Stimulated activated CD8-positive, alpha-beta memory T cell treated with anti-CD3 and anti-CD28 coated beads, Interleukin-4, amount 100 ng/mL, for 48 hours (primary cell): ENCODE measurements at regions not wholly inside any gene's neighbourhood (a gene's known extent, or its start where the extent isn't known, plus 50 kb on each side); places are given as distances from the start of the nearest gene placed in this dataset.

Source experiments
- DNase-seq: peaks from one replicate; pipeline ENCODE4 v3.0.0-alpha.2; 2020

- no peak for DNase-seq
Observed at GRCh38 chr12:124456133-124456651, 111.2 kb downstream of the NCOR2 start.

GRCh38 chr12:124455336-124455735 lies 112.1 kb downstream of the NCOR2 start:
- DNase-seq = no peak

GRCh38 chr12:124454735-124455134 lies 112.7 kb downstream of the NCOR2 start:
- no peak for DNase-seq

DNA sequence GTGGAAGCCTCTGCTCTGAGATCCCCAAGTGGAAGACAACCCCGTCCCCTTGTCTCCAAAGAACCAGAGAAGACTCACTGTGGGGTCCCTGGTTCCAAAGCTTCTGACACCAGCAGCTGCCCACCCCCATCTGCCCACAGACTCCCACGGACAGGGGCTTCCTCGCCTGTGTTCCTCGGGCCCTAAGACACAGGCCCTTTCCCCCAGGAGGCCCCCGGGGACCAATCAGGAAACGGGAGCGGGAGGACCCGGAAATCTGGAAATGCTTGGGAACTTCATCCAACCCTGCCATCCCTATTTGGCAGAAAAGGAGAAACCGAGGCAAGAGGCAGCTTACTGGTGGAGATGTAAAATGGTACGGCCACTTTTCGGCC lies 113.1 kb downstream of the NCOR2 start:
- DNase-seq = no peak

- peak; percentile 81 for DNase-seq
Observed at GRCh38 chr12:124453419-124454351, 113.7 kb downstream of the NCOR2 start.

GRCh38 chr12:124452576-124453331 lies 114.7 kb downstream of the NCOR2 start:
- no peak for DNase-seq

GRCh38 chr12:124451637-124452243 lies 115.7 kb downstream of the NCOR2 start:
- no peak for DNase-seq

DNA sequence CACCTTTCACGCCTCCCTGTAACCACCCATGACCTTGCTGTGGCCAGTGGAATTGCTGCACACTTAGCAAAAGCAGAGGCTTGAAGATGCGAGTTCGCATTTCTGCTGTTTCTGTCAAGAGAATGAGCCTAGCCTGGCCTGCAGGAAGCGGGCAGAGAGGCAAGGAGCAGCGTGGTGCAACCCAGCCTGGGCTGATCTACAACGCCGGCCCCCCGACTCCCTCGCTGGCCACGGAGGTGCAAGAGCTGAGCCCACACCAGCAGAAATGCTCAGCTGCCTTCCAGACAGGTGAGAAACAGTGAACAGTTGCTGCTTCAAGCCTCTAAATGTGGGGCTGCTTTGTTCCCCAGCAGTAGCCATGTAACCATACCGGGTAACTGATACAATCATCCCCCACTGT lies 116.4 kb downstream of the NCOR2 start:
- DNase-seq = no peak

GRCh38 chr12:124450376-124450750 lies 117.0 kb downstream of the NCOR2 start:
- no peak for DNase-seq

- DNase-seq = no peak
Observed at GRCh38 chr12:124449623-124450375, 117.6 kb downstream of the NCOR2 start.

GRCh38 chr12:124448955-124449622 lies 118.3 kb downstream of the NCOR2 start:
- no peak for DNase-seq

- DNase-seq = no peak
Observed at GRCh38 chr12:124448241-124448954, 119.0 kb downstream of the NCOR2 start.

- no peak for DNase-seq
Observed at GRCh38 chr12:124446364-124446763, 121.0 kb downstream of the NCOR2 start.

DNA sequence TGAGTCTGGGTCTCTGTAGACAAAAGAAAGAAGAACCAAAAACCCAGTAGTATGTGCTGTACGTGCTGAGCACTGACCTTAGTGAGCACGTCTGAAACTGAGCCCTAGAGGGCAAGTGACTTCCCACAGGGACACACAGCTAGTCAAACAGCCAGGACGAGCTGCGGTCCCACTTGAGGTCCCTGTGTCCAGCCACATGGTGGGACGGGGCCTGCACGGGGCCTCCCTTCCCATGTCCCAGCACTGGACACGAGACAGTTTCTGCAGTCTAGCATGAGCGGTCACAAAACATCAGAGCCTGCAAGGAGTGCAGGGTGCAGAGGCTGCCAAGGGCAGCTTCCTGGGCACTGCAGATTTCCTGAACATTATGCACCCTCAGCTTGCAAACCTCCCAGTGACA lies 121.6 kb downstream of the NCOR2 start:
- DNase-seq = no peak

DNA sequence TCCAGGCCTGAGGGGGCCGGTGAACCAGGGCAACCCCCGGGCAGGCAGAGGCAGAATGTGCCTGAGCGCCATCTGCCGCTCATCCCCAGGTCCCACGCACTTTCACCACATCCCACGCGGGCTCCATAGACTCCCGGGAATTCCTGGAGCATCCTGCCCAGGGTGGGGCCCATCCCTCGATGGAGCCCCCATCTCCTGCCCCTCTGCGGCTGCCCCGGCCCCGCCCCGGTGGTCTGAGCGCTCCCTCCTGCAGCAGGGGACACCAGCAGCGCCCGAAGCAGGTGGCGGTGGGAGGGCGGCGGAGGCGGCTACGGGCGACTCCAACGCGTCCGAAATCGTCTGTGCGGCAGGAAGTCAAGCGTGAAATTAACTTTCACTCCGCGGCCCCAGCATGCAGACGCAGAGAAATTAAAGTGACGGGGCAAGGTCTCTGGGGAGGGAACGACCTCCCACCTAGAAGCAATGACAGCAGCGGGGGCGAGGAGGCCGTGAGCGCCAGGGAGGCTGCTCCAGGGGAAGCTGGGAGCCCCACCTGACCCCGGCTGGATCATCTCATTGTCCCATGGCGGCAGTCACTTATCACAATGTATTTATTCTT lies 122.2 kb downstream of the NCOR2 start:
- DNase-seq = no peak

- DNase-seq = no peak
Observed at GRCh38 chr12:124443931-124444712, 123.3 kb downstream of the NCOR2 start.

DNA sequence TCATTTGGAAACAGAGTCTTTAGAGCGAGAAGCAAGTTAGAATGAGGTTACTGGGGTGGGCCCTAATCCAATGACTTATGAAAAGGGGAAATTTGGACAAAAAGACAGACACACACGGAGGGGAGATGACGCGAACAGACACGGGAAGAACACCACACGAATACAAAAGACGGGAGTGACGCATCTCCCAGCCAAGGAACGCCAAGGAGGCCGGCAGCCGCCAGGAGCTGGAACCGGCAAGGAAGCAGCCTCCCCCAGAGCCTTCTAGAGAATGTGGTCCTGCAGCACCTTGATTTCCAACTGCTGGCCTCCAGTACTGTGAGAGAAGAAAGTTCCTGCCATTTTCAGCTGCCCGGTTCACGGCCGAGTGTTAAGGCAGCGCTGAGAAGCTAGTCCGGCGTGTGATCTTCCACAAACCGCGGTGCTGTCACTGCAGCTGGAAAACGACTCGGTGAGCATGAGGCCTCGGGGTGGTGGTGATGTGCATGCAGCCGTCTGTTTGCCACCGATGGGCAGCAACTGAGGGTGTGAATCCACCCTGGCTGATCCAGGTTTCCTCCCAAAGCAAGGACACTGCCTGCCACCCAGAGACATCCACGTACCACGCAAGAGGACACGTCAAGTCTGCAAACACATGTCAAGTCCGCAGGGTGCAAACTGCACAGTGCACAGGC lies 124.5 kb downstream of the NCOR2 start:
- DNase-seq = no peak

GRCh38 chr12:124442281-124442680 lies 125.1 kb downstream of the NCOR2 start:
- no peak for DNase-seq

DNA sequence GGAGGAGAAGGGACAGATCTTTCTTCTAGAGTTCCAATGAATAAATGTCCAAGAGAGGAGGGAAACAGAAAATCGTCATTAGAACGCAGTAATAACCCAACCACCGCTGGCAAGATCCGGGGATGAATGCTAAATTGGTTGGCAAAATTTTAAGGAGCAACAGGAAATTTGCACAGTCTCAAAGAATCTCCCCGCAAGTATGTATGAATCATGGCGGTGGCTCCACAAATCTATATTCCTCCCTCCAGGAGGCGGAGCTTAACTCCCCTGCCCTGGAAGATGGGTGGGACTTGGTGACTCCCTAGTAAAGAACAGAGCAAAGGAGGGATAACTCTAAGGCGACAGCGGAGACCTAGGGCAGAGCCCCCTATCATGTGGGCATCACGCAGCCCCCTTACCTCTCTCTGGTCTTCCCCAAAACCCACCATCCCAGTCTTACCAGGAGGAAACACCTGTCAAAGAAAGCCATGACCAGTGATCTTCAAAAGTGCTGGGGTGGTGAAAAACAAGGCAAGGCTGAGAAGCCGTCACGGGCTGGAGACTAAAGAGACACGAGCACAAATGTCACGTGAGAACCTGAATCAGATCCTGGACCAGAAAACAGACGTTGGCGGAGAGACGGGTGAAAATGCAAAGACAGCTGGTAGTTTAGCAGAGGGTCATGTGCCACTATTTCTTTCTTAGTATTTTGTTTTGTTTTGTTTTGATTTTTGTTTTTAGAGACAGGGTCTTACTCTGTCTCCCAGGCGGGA lies 125.8 kb downstream of the NCOR2 start:
- DNase-seq = no peak
